HG02610 (cell line): ENCODE measurements at regions not wholly inside any gene's neighbourhood (a gene's known extent, or its start where the extent isn't known, plus 50 kb on each side); places are given as distances from the start of the nearest gene placed in this dataset.
"Not testable (repeated sequence)": the region's sequence is repeated elsewhere in the genome, so short reads cannot be mapped to it uniquely, and the experiment has no call there.

Experiments used
- ATAC-seq: cut with Tn5 transposase; IDR thresholded peaks from one replicate; pipeline ENCODE4 v1.9.1; 2021; ENCODE audit warnings: mild to moderate bottlenecking, moderate library complexity; ENCODE audit not compliant: unreplicated experiment

DNA sequence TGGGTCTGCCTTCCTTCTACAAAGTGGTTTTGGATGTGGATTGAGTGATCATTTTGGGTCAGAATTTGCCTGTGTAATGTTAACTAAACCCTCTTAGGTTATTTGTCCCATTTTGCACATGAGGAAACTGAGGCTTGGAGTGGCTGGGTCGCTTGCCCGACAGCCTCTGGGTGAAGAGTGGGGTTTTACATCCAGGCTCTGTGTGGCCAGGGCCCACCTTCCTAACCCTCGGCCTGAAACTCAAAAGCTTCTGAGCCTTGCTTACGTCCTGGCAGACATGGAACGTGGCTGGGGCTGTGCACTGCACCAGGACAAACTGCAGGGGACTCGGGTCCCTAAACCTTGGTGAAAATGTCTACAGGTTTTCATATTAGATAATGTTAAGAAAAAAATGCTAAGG lies 542.4 kb downstream of the TBC1D22A start:
- ATAC-seq: no peak

GRCh38 chr22:47304191-47304831 lies 541.9 kb downstream of the TBC1D22A start:
- ATAC-seq: no peak

DNA sequence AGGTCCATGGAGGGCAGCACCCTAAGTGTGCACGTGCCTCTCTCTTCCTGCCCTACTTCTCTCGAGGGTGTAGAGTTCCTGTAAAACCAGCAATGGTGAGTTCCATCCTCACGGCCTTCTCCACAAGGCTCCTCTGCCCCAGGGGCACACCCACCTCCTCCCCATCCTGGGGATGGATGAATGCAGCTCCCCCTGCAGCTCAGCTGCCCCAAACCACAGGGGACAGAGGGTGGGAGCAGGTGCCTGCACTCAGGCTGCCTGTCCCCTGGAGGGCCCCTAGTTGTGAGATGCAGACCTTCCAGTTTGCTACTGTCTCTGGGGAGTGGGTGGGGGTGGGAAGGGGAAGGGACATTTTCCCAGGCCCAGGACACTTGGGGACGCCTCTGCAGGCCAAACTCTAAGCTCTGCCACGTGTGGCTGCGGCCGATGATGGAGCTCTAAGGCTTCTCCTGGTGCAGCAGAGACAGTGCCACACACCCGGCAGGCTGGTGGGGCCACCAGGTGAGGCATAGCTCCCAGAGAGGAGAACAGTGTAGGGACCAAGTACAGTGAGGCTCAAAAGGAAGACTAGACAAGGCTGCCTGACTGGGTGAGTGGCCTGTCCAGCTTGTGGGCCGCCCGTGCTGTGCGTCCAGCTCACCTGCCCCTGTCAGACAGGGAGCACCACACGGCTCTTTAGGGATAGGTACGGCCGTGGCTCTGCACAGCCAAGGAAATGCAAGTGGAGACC lies 540.9 kb downstream of the TBC1D22A start:
- ATAC-seq: no peak

DNA sequence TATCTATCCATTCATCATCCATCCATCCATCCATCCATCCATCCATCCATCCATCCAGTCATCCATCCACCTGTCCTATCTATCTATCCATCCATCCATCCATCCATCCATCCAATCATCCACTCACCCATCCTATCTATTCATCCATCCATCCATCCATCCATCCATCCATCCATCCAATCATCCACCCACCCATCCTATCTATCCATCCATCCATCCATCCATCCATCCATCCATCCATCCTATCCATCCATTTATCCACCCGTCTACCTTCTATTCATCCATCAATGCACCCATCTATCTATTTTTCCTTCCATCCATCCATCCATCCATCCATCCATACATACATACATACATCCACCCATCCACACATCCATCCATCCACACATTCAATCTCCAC lies 540.1 kb downstream of the TBC1D22A start:
- not testable (repeated sequence) for ATAC-seq

- no peak for ATAC-seq
Measured at GRCh38 chr22:47301820-47302475, 539.5 kb downstream of the TBC1D22A start.

GRCh38 chr22:47300698-47301405 lies 538.4 kb downstream of the TBC1D22A start:
- no peak for ATAC-seq

GRCh38 chr22:47299863-47300697 lies 537.6 kb downstream of the TBC1D22A start:
- no peak for ATAC-seq

DNA sequence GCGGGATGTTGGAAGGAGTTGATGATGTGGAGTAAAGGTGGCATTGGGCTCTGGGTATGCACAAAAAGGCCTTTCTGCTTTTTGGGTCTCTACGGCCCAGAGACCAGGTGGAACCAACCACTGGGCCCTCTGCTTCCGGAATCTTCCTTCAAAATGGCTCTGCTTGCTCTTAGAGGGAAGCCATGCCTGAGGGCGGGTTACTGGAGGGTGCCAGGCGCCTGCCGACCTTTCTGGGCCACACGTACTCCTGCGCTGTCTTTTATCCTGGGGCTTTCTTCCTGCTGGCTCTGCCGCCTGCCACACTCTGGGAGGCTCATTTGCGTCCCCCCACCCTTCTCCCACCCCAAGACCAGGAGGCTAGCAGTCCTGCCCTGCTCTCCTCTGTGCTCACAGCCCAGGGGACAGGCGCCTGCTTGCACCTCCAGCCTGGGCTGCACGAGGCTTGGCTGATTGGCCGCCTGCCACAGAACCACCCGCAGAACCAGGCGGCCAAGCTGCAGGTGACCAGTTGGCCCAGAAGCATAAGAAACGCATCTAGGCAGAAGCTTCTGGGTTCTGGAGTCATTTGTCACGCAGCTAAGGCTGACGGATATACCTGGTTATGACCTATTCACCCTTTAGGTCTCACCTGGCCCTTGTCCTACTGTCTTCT lies 536.9 kb downstream of the TBC1D22A start:
- ATAC-seq: no peak

DNA sequence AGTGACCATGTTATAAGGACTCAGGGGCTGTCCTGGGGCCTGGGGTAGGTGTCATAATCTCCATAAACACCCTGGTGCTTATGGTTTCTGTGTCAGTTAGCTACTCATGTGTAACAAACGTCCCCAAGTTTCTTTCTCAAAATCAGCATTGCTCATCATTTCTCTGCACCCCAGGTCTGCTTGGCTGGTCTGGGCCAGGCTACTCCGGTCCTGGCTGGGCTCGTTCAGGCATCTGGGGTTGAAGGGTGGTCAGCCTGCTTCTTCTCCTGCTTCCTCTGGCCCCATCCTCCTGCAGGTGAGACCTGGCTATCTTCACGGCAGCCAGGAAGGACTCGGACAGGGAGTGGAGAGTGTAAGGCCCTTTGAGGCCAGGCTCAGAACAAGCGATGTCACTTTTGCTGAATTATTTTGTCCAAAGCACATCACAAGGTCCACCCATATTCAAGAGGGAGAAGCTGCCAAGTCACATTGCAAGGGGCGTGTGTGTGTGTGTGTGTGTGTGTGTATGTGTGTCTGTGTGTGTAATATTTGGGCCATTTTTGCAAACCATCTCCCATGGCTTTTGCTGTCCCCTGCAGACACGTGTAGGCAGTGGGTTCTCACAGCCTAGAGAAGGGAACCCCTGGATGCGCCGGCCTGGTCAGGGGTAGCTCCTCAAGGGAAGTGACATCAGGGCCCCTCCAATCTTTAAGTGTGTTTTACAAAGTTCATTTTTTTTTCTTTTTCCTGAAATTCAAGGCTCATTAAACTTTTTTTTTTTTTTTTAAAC lies 535.8 kb downstream of the TBC1D22A start:
- no peak for ATAC-seq

DNA sequence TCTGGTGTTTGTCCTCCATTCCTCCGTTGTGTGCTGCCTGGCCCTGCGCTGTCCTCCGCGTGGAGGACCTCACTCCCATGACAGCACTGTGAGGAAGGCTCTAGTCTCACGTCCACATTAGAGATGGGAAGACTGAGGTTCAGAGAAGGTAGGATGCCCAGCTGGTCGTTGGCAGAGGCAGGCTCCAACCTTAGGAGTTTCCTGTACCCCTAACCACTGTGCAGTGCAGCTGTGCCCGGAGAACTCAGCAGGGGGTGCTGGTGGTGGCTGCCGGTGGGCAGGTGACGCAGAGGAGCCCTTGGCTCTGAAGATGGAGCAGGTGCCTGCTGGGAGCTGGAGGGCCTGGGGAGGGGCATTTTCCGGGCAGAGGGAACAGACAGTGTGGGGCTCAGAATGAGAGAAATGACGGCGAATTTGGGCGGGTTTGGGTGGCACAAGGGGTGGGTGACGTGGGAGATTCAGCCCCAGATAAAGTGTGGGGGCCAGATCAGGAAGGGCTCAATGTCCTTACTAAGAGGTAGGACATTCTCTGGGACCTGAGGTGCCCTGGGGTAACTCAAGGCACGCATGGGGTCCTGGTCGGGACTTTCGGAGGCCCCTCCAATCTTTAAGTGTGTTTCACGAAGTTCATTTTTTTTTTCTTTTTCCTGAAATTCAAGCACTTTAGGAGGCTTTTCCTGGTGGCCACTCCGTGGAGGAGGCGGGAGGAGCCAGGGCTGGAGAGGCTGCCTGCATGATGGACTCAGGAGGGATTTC lies 535.0 kb downstream of the TBC1D22A start:
- ATAC-seq: no peak

DNA sequence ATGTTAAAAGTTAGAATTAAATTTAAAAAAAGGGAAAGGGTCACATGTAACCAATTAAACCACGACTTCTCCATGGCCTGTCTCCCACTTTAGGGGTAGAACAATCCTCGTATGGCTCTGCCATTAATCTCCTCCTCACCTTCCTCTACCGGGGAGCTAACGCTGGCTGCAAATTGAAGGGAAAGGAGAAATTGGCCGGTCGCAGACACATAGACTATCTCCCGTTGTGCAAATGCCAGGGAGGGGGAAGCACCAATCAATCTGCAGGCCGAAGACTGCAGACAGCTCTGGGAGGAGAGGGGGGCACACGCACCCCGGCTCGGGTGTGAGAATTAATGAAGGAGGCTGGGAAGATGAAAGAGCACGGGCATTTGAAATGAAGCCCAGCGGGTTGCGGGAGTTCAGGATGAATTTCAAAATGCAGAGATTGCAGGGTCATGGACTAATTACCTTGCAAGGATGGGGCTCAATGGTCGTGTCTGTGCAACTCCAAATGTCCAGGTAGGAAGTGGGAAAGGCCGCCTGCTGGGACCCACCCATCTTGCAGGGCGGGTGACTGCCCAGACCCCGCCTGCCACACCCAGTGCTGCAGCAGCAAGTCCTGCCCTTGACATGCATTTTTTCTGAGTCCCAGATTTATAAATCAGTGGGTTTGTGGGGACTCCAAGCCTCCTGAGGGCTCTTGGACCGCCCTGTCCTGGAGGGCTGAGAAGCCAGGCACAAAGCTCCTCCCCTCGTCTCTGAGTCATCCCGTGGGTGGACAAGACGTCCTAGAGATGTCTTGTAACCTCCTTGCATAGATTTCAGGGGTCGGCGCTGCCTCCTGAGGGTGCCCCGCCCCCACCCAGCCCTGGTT lies 534.2 kb downstream of the TBC1D22A start:
- no peak for ATAC-seq

- no peak for ATAC-seq
Measured at GRCh38 chr22:47295982-47296381, 533.5 kb downstream of the TBC1D22A start.

- no peak for ATAC-seq
Measured at GRCh38 chr22:47295226-47295901, 532.9 kb downstream of the TBC1D22A start.

GRCh38 chr22:47294576-47294975 lies 532.1 kb downstream of the TBC1D22A start:
- ATAC-seq: no peak

DNA sequence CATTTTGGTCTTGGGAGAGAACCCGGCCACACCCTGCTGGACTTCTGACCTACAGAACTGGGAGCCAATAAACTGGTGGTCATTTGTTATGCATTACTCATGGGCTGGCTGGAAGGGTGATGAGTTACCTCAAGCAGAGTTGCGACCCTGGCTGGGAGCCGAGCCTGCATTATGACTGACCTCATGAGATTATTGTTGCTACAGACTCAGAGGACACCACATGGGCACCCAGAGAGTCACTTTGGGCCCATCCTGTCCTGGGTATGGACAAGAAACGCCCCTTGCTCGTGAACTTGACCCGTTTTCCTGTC lies 531.7 kb downstream of the TBC1D22A start:
- ATAC-seq: no peak

DNA sequence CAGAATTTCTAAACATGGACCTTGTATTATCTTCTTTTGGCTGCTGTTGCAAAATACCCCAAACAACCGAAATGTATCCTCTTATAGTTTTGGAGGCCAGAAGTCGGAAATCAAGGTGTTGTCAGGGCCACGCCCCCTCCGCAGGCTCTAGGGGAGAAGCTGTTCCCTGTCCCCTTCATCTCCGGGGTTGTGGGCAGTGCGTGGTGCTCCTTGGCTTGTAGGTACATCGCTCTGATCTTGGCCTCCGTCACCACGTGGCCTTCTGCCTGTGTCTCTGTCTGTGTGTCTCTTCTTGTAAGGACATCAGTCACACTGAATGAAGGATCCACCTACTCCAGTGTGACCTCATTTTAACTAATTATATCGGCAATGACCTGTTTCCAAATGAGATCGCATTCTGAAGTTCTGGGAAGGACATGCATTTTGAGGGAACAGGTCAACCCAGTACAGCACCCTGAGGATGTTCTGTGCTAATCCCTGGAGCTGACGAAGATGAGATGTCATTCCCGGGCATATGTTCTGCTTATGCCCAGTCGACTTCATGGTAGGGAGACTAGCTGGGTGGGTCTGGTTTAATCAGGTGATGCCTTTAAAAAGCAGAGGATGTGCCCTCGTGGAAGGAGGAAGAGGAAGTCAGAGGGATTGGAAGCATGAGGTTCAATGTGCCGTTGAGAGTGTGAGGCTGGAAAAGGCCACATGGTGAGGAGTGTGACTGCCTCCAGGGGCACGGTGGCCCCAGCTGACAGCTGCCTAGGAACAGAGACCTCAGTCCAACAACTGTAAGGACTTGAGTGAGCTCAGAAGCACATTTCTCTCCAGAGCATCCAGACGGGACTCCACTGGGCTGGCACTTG lies 531.1 kb downstream of the TBC1D22A start:
- no peak for ATAC-seq
